Spleen (tissue), 11 donors: ENCODE measurements at regions not wholly inside any gene's neighbourhood (a gene's known extent, or its start where the extent isn't known, plus 50 kb on each side); places are given as distances from the start of the nearest gene placed in this dataset.

Experiments
- DNase-seq: peaks from one replicate; pipeline ENCODE4 v3.0.0-alpha.2; 2020
- H3K27ac ChIP-seq, 8 donors: fragments of 200-600 bp; sonication (generic) in 7 of 8; 1 replicate in 4 of 8; 2 replicates in 4 of 8; pipeline versions ENCODE4 v1.5.0 to v1.8.0; 2016 to 2021; ENCODE audit warnings: inconsistent platforms in 4 of 8, mild to moderate bottlenecking in 4 of 8, moderate library complexity in 1 of 8
- H3K27me3 ChIP-seq, 7 donors: fragments of 200-600 bp; sonication (generic) in 6 of 7; replicated peaks in 1 of 7; 1 replicate in 4 of 7; 2 replicates in 3 of 7; pipeline versions ENCODE4 v1.5.0 to v1.8.0; 2016 to 2021; ENCODE audit warnings: inconsistent platforms in 3 of 7, mild to moderate bottlenecking in 1 of 7
- H3K36me3 ChIP-seq, 6 donors: fragments of 200-600 bp; sonication (generic) in 5 of 6; 1 replicate in 4 of 6; 2 replicates in 2 of 6; pipeline versions ENCODE4 v1.5.0 to v1.8.0; 2016 to 2021; ENCODE audit warnings: inconsistent platforms in 2 of 6
- H3K4me1 ChIP-seq, 6 donors: fragments of 200-600 bp; sonication (generic) in 5 of 6; 1 replicate in 3 of 6; 2 replicates in 3 of 6; pipeline versions ENCODE4 v1.5.0 to v1.8.0; 2016 to 2021; ENCODE audit warnings: inconsistent platforms in 3 of 6
- H3K4me3 ChIP-seq, 8 donors: fragments of 200-600 bp; sonication (generic) in 7 of 8; 1 replicate in 4 of 8; 2 replicates in 4 of 8; pipeline versions ENCODE4 v1.5.0 to v1.8.0; 2016 to 2021; ENCODE audit warnings: inconsistent platforms in 4 of 8, mild to moderate bottlenecking in 4 of 8, moderate library complexity in 2 of 8
- H3K9me3 ChIP-seq, 8 donors: fragments of 200-600 bp; sonication (generic) in 7 of 8; 1 replicate in 4 of 8; 2 replicates in 4 of 8; pipeline versions ENCODE4 v1.5.0 to v1.8.0; 2016 to 2021; ENCODE audit warnings: inconsistent platforms in 4 of 8
- POLR2A ChIP-seq, 3 donors: fragments of 450-650 bp; IDR thresholded peaks; one replicate each; pipeline ENCODE4 v1.5.1; 2017; ENCODE audit warnings: antibody characterized with exemption in 3 of 3, mild to moderate bottlenecking in 1 of 3
- POLR2AphosphoS5 ChIP-seq, 3 donors: sonication (generic); formaldehyde crosslinking; IDR thresholded peaks; one replicate each; pipeline ENCODE4 v1.5.1; 2017; ENCODE audit warnings: antibody characterized with exemption in 3 of 3
- WGBS, 5 donors: extraction: QIAGEN DNeasy Blood & Tissue Kit in 3 of 5; methylation state at CpG; one replicate each; pipeline versions ENCODE4 v1.1.5 to v1.1.7; 2013 to 2018; 5-methylcytosine and 5-hydroxymethylcytosine counted together
- intact Hi-C: fragments of 100-400 bp; cut with DNase I; formaldehyde crosslinking; loops from one replicate; pipeline ENCODE4 v1.15.0; 2023; ENCODE audit warnings: low total_unique reads
- TF ChIP-seq, protein P1 (sequence below), 11 experiments: fragments of 200-600 bp in 7 of 11; fragments of 450-650 bp in 4 of 11; sonication (generic) in 4 of 11; IDR thresholded peaks in 8 of 11; conservative IDR thresholded peaks in 3 of 11; 1 replicate in 7 of 11; 2 replicates in 4 of 11; pipeline versions ENCODE4 v1.4.0 to v1.8.0; 2016 to 2021; ENCODE audit warnings: antibody characterized with exemption in 11 of 11, inconsistent platforms in 4 of 11, mild to moderate bottlenecking in 1 of 11
- donor health status: healthy with polysubstance abuse.
- donor health status: DM: no; HTN: no; CAD: no; lungs with moderate emphysema.
- donor health status: DM: no; HTN: no; CAD: no.
- donor health status: Bipolar disorder and iron deficiency.
- donor health status: healthy.
- donor health status: DM: no; HTN: no; CAD: no.
- donor health status: DM: yes; HTN: yes; CAD: no.

DNA sequence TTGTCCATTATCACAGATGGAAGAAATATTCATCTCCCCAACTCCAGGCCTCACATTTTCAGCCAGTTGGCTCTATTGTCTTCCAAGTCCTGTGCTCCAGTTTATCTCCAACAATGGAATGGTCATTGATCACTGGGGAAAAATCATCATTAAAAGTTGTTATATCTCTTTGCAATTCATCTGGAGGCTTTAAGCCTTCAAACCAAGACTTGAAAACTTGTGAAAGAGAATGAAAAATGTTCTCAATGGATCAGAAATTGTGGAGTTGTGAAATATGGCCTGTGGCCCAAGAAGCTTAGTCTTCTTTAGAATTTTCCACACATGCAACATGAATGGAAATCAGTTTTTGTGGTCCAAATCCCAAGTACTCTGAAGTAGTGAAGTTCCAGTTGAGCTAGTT is 569.6 kb downstream of the EBF1 start:
- Histone ChIP-seq H3K36me3 (no peaks in the 10 kb centered on the region), H3K4me1 (no peaks in the 10 kb centered on the region), H3K27me3 (no peaks in the 10 kb centered on the region), H3K4me3 (no peak overlapping the region), H3K9me3 (no peaks in the 10 kb centered on the region), H3K27ac (no peak overlapping the region)
- DNase-seq = no peak
- no peak for TF ChIP-seq POLR2A (IDR thresholded peaks at IDR 0.05)
- TF ChIP-seq, protein P1, sequence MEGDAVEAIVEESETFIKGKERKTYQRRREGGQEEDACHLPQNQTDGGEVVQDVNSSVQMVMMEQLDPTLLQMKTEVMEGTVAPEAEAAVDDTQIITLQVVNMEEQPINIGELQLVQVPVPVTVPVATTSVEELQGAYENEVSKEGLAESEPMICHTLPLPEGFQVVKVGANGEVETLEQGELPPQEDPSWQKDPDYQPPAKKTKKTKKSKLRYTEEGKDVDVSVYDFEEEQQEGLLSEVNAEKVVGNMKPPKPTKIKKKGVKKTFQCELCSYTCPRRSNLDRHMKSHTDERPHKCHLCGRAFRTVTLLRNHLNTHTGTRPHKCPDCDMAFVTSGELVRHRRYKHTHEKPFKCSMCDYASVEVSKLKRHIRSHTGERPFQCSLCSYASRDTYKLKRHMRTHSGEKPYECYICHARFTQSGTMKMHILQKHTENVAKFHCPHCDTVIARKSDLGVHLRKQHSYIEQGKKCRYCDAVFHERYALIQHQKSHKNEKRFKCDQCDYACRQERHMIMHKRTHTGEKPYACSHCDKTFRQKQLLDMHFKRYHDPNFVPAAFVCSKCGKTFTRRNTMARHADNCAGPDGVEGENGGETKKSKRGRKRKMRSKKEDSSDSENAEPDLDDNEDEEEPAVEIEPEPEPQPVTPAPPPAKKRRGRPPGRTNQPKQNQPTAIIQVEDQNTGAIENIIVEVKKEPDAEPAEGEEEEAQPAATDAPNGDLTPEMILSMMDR (IDR thresholded peaks at IDR 0.05 in 8 of 11, conservative IDR thresholded peaks at IDR 0.05 in 3 of 11) = no peak
- TF ChIP-seq POLR2AphosphoS5 (IDR thresholded peaks at IDR 0.05) = no peak
- intact Hi-C loops = no loop called here

DNA sequence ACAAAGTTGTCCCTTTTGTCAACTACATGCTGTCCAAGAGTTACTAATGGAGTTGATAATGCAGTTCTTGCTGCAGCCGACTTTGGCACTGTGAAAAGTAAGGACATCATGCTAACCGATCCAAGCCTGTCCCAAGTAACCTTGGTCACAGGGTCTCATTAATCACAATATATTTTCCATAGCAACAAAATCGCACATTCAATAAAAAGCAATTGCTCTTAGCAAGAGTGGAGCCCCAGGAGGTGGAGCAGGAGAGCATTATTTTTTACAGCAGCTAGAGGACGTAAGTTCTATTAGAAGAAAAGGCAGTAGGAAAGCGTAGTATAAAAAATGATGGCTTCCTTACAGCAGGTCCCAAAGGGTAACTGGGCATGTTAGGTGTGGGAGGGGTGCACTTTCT is 570.3 kb downstream of the EBF1 start:
- Histone ChIP-seq H3K27me3 (no peaks in the 10 kb centered on the region), H3K36me3 (no peaks in the 10 kb centered on the region), H3K4me1 (no peaks in the 10 kb centered on the region), H3K27ac (no peak overlapping the region), H3K4me3 (no peak overlapping the region), H3K9me3 (no peaks in the 10 kb centered on the region)
- 70 to 87% (median 86%) methylated on average over 5 of the region's 5 CpGs for WGBS, 5 donors
- DNase-seq = no peak
- TF ChIP-seq POLR2A (IDR thresholded peaks at IDR 0.05) (no peak), POLR2AphosphoS5 (IDR thresholded peaks at IDR 0.05) (no peak)
- TF ChIP-seq, protein P1 (IDR thresholded peaks at IDR 0.05 in 8 of 11, conservative IDR thresholded peaks at IDR 0.05 in 3 of 11) = no peak
- intact Hi-C loops = no loop called here

DNA sequence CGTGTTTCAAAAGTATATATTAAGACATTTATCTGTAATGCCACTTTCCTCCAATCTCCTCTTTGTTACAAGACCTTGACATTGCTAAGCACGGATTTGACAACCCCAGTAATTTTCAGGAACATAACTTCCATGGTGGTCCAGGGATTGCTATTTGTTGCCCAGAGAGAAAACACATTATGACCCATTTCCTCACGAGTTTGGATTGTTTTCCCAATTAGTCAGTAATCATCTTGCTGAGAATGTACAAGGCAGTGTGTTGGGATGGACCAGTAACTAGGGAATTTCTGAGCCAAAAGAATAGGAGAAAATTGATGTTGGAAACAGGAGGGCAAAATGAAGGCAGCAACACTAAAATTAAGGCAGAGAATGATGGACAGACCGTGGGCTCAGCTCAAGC is 574.1 kb downstream of the EBF1 start:
- DNase-seq = no peak
- H3K4me3 ChIP-seq = no peak overlapping the region

DNA sequence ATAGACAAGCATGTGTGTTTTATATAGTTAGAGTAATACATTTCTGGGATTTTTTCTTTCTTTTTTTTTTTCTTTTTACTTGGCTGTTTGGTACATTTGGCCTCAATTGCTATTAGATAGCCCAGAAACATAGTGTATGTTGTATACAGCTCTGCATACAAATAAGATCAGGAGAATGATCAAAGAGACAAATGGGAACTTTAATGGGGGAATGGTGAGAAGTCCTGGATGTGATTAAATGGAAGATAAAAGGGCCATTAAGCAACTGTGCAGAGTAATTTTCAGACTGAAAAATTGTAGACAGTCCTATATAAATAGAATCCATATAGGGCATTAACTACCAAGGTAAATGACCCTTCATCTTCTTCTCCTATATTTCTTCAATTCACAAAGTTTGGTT is 575.6 kb downstream of the EBF1 start:
- TF ChIP-seq, protein P1 (IDR thresholded peaks at IDR 0.05 in 8 of 11, conservative IDR thresholded peaks at IDR 0.05 in 3 of 11) = no peak
- TF ChIP-seq POLR2A (IDR thresholded peaks at IDR 0.05) (no peak), POLR2AphosphoS5 (IDR thresholded peaks at IDR 0.05) (no peak)
- Histone ChIP-seq H3K27me3 (no peaks in the 10 kb centered on the region), H3K27ac (no peak overlapping the region), H3K9me3 (no peaks in the 10 kb centered on the region), H3K36me3 (no peaks in the 10 kb centered on the region), H3K4me1 (no peaks in the 10 kb centered on the region), H3K4me3 (no peak overlapping the region)
- intact Hi-C loops = no loop called here
- no peak for DNase-seq

More for the DNA sequence above, 574.1 kb downstream of the EBF1 start:
- no peak for TF ChIP-seq POLR2A (IDR thresholded peaks at IDR 0.05)
- TF ChIP-seq POLR2AphosphoS5 (IDR thresholded peaks at IDR 0.05) = no peak
- TF ChIP-seq, protein P1 (IDR thresholded peaks at IDR 0.05 in 8 of 11, conservative IDR thresholded peaks at IDR 0.05 in 3 of 11) = no peak
- Histone ChIP-seq H3K36me3 (no peaks in the 10 kb centered on the region), H3K9me3 (no peaks in the 10 kb centered on the region), H3K4me1 (no peaks in the 10 kb centered on the region), H3K27ac (no peak overlapping the region), H3K27me3 (no peaks in the 10 kb centered on the region)
- 70 to 84% (median 78%) methylated on average over 4 of the region's 4 CpGs for WGBS, 5 donors
- intact Hi-C loops = no loop called here
